ENCODE measurements at regions not wholly inside any gene's neighbourhood (a gene's known extent, or its start where the extent isn't known, plus 50 kb on each side); places are given as distances from the start of the nearest gene placed in this dataset.

DNA sequence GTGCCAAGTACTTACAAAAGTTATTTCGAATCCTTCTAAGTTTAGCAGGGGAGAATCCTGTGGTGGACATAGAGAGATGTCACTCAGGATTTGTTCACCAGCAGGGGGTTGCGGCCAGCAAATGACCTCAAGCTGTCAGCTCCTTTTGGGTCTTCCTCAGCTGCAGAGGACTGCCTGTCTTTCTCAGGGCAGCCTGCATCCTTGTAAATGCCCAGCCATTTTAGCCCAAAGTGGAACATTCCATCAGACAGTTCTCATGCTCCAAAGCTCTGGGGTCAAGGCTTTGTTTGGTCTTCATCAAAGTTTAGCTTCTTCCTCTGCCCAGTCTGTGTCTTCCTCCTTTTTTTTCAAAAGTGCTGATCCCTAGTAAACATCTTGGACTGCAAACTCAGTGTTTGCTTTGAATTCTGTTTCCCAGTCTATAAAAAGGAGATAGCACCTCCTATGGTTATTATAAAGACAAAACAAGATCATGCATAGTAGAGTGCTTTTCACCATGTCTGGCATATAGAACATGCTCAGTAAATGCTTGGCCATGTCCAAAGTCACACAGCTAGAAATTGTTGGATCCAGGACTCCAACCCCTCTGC, 156.4 kb upstream of the GATB start:
- whole genome bisulfite sequencing, 2 experiments (ENCODE audit: low coverage in 1 of 2, low lambda C conversion rate in 2 of 2, missing lambda C conversion rate in 2 of 2): 56 to 58% methylated on average over 2 of the region's 2 CpGs
- H3K36me3 ChIP-seq (ENCODE audit: low read depth): no peaks in the 10 kb centered on the region
- TF ChIP-seq EZH2 (IDR thresholded peaks at IDR 0.05; ENCODE audit: insufficient read depth, poor library complexity, severe bottlenecking) (no peak), EZH2phosphoT487 (IDR thresholded peaks at IDR 0.05; ENCODE audit: insufficient read depth, low read depth) (no peak)
- no peaks in the 10 kb centered on the region for H3K9me2 ChIP-seq (ENCODE audit: insufficient read depth)
- peaks cover 16% of the 10 kb centered on the region for H3F3A ChIP-seq (ENCODE audit: insufficient read depth)
- in situ Hi-C loops (cut with MboI): no loop called here
- no peak overlapping the region for H2AFZ ChIP-seq
- no peak for DNase-seq
- no peak overlapping the region for H3K4me2 ChIP-seq (ENCODE audit: unreplicated experiment)
- H3K4me3 ChIP-seq: no peak overlapping the region
- H3K4me1 ChIP-seq (ENCODE audit: insufficient read depth): peaks cover 16% of the 10 kb centered on the region
- no peaks in the 10 kb centered on the region for H3K79me2 ChIP-seq (ENCODE audit: insufficient read depth)
- no peaks in the 10 kb centered on the region for H3K27me3 ChIP-seq (replicated peaks; ENCODE audit: insufficient read depth)
- H4K20me1 ChIP-seq (ENCODE audit: insufficient read depth): no peaks in the 10 kb centered on the region
- H3K9me3 ChIP-seq (ENCODE audit: low read depth): no peaks in the 10 kb centered on the region
- H3K27ac ChIP-seq: no peak overlapping the region
- H3K9ac ChIP-seq: no peak overlapping the region

DNA sequence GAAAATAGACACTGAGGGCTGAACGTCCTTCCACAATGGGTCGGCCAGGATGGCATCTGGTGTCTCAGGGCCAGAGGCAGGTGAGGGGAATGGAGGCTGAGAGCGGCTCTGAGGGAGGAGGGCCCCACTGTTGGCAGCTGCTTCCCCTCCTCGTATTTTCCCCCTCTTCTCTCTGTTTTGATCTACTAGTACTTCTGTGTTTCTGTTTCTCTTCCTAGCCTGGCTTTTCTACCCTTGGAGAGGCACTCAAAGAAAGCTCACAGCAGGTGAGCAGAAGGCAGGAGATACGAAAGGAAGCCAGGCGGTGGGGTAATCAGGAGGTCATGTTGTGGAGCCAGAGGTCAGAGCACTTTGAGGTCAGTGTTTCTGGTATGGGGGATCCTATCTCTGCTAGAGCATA, 151.8 kb upstream of the GATB start:
- Histone ChIP-seq H3K4me1 (ENCODE audit: insufficient read depth) (no peaks in the 10 kb centered on the region), H3K9me2 (ENCODE audit: insufficient read depth) (no peaks in the 10 kb centered on the region), H3F3A (ENCODE audit: insufficient read depth) (no peaks in the 10 kb centered on the region), H3K4me2 (ENCODE audit: unreplicated experiment) (no peak overlapping the region), H3K27me3 (replicated peaks; ENCODE audit: insufficient read depth) (no peaks in the 10 kb centered on the region; the same call in 1 of the 2 replicates), H4K20me1 (ENCODE audit: insufficient read depth) (no peaks in the 10 kb centered on the region), H2AFZ (no peak overlapping the region), H3K79me2 (ENCODE audit: insufficient read depth) (no peaks in the 10 kb centered on the region), H3K9me3 (ENCODE audit: low read depth) (no peaks in the 10 kb centered on the region), H3K27ac (no peak overlapping the region), H3K9ac (no peak overlapping the region), H3K36me3 (ENCODE audit: low read depth) (no peaks in the 10 kb centered on the region), H3K4me3 (no peak overlapping the region)
- no peak for DNase-seq
- 68 to 73% methylated on average over 6 of the region's 6 CpGs for WGBS, 2 experiments (ENCODE audit: low coverage in 1 of 2, low lambda C conversion rate in 2 of 2, missing lambda C conversion rate in 2 of 2)
- in situ Hi-C loops (cut with MboI): no loop called here
- no peak for TF ChIP-seq EZH2phosphoT487 (IDR thresholded peaks at IDR 0.05; ENCODE audit: insufficient read depth, low read depth)
- no peak for TF ChIP-seq EZH2 (IDR thresholded peaks at IDR 0.05; ENCODE audit: insufficient read depth, poor library complexity, severe bottlenecking)

DNA sequence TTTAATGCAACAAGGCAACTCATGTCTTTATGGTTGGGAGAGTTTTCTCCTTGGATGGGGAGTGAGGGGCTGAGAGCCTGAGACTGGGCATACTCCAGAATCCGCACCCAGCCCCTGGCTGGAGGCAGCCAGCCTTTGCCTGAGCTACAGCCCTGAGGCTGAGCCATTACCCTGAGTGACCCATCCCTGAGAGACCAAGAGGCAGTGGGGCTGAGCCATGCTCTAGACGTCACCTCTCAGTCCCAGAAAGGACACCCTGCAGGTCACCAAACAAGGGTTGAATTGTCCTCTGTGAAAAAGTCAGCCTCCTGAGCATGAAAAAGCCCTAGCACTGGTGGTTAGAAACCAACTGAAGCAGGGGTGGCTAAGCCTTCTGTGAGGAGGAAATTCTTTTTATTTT, 151.2 kb upstream of the GATB start:
- TF ChIP-seq EZH2phosphoT487 (IDR thresholded peaks at IDR 0.05; ENCODE audit: insufficient read depth, low read depth): no peak
- TF ChIP-seq EZH2 (IDR thresholded peaks at IDR 0.05; ENCODE audit: insufficient read depth, poor library complexity, severe bottlenecking): no peak
- Histone ChIP-seq H3K9me3 (ENCODE audit: low read depth) (no peaks in the 10 kb centered on the region), H3K4me1 (ENCODE audit: insufficient read depth) (no peaks in the 10 kb centered on the region), H2AFZ (no peak overlapping the region), H3K36me3 (ENCODE audit: low read depth) (no peaks in the 10 kb centered on the region), H3K4me2 (ENCODE audit: unreplicated experiment) (no peak overlapping the region), H3K9ac (no peak overlapping the region), H3F3A (ENCODE audit: insufficient read depth) (no peaks in the 10 kb centered on the region), H3K27ac (no peak overlapping the region), H3K27me3 (replicated peaks; ENCODE audit: insufficient read depth) (no peaks in the 10 kb centered on the region; the same call in 1 of the 2 replicates), H3K4me3 (no peak overlapping the region), H4K20me1 (ENCODE audit: insufficient read depth) (no peaks in the 10 kb centered on the region), H3K9me2 (ENCODE audit: insufficient read depth) (no peaks in the 10 kb centered on the region), H3K79me2 (ENCODE audit: insufficient read depth) (no peaks in the 10 kb centered on the region)
- in situ Hi-C loops (cut with MboI): no loop called here
- DNase-seq: no peak
- 78 to 86% methylated on average over 2 of the region's 2 CpGs for WGBS, 2 experiments (ENCODE audit: low coverage in 1 of 2, low lambda C conversion rate in 2 of 2, missing lambda C conversion rate in 2 of 2)

DNA sequence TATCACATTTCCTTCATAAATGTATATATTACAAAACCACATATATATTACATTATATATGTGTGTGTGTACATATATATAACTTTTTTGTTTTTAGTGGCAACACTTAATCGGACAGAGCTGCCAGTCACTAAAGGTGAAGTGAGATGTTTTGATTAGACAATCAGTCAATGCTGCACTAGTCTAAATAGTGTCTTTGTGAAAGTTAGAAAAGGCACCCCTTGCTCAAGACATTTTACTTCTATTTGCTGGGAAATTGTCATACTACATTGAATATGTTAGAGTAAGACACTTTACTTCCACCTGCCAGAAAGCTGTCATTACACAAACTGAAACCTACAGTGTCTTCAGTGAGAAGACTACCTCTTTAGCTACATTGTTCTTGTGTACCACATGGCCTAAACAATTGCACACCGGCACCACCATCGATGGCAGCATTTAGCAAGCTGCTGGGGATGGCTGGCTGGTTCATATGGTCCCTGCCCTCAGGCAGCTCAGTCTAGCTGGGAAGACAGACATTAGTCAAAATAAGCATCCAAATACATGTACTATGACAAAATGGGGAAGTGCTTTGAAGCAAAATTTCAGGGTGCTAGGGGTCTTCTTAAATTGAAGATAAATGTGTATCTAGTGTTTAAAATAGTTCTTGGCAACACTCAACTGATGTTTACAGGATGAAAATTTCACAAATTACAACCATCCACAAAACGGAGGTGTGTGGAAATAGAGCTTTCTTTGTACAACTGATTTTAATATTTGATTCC, 148.1 kb upstream of the GATB start:
- Histone ChIP-seq H3K36me3 (ENCODE audit: low read depth) (no peaks in the 10 kb centered on the region), H3K9me2 (ENCODE audit: insufficient read depth) (no peaks in the 10 kb centered on the region), H3K79me2 (ENCODE audit: insufficient read depth) (no peaks in the 10 kb centered on the region), H4K20me1 (ENCODE audit: insufficient read depth) (no peaks in the 10 kb centered on the region), H3K9me3 (ENCODE audit: low read depth) (no peaks in the 10 kb centered on the region), H3K27ac (no peak overlapping the region), H3K4me1 (ENCODE audit: insufficient read depth) (no peaks in the 10 kb centered on the region), H3K27me3 (replicated peaks; ENCODE audit: insufficient read depth) (no peaks in the 10 kb centered on the region; the same call in 1 of the 2 replicates), H3K4me2 (ENCODE audit: unreplicated experiment) (no peak overlapping the region), H3K9ac (no peak overlapping the region), H3F3A (ENCODE audit: insufficient read depth) (no peaks in the 10 kb centered on the region), H3K4me3 (no peak overlapping the region), H2AFZ (no peak overlapping the region)
- in situ Hi-C loops (cut with MboI): no loop called here
- no peak for TF ChIP-seq EZH2 (IDR thresholded peaks at IDR 0.05; ENCODE audit: insufficient read depth, poor library complexity, severe bottlenecking)
- no peak for TF ChIP-seq EZH2phosphoT487 (IDR thresholded peaks at IDR 0.05; ENCODE audit: insufficient read depth, low read depth)
- 84 to 85% methylated on average over 4 of the region's 4 CpGs for WGBS, 2 experiments (ENCODE audit: low coverage in 1 of 2, low lambda C conversion rate in 2 of 2, missing lambda C conversion rate in 2 of 2)
- DNase-seq: no peak

Data from GM23248 (cell line).